ENCODE measurements at regions not wholly inside any gene's neighbourhood (a gene's known extent, or its start where the extent isn't known, plus 50 kb on each side); places are given as distances from the start of the nearest gene placed in this dataset.

DNA sequence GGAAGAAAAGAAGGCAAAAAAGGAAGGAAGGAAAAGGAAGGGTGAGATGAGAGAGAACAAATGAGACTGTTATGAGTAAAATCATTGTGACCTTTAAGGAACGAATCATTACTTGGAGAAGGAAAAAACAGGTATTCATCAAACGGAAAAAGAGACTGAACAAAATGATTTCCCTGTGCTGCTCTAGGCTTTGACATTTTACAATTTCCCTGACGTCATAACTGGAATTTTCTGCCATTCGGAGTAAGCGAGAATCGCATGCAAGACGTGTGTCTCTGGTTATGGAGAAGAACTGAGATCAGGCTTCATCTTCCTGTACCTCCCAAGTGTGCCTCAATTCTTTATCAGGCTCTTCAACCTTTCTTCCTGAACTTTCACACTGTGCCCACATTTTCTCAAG, 534.7 kb upstream of the KLHL29 start:
- DNase-seq (ENCODE audit: low read depth, low spot score) = no peak
- Histone ChIP-seq H3K27ac (ENCODE audit: low read length) (no peak overlapping the region), H3K4me1 (ENCODE audit: control insufficient read depth, insufficient read depth, low read length) (no peaks in the 10 kb centered on the region), H3K27me3 (ENCODE audit: control insufficient read depth, insufficient read depth, low read length) (no peaks in the 10 kb centered on the region), H3K9me3 (ENCODE audit: control insufficient read depth, insufficient read depth, low read length) (no peaks in the 10 kb centered on the region), H3K4me3 (ENCODE audit: low read length) (no peak overlapping the region), H3K36me3 (ENCODE audit: control insufficient read depth, insufficient read depth, low read length) (no peaks in the 10 kb centered on the region)
- WGBS (ENCODE audit: insufficient coverage, insufficient read length) = no CpG with 5 or more reads among the region's 7 CpGs

DNA sequence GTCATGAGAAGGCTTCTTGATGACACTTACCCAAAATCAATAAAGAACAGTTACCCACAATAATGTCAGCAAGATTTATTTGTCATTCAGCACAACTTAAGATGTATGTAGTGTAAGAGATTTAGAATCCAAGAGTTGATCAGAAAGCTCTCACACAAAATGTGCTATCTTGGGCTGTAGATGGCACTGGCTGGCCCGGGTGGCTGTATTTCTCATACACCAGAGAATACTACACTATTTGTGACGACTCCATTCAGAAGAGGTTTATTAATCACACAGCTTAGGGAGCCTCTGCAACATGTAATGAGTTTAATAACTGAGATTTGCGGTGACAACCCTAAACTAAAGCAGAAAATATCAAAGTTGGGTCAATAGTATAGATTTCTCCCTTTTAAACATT, 530.4 kb upstream of the KLHL29 start:
- Histone ChIP-seq H3K27ac (ENCODE audit: low read length) (no peak overlapping the region), H3K4me3 (ENCODE audit: low read length) (no peak overlapping the region), H3K4me1 (ENCODE audit: control insufficient read depth, insufficient read depth, low read length) (no peaks in the 10 kb centered on the region), H3K36me3 (ENCODE audit: control insufficient read depth, insufficient read depth, low read length) (no peaks in the 10 kb centered on the region), H3K9me3 (ENCODE audit: control insufficient read depth, insufficient read depth, low read length) (no peaks in the 10 kb centered on the region), H3K27me3 (ENCODE audit: control insufficient read depth, insufficient read depth, low read length) (no peaks in the 10 kb centered on the region)
- no peak for DNase-seq (ENCODE audit: low read depth, low spot score)
- WGBS (ENCODE audit: insufficient coverage, insufficient read length) = no CpG with 5 or more reads among the region's 3 CpGs

DNA sequence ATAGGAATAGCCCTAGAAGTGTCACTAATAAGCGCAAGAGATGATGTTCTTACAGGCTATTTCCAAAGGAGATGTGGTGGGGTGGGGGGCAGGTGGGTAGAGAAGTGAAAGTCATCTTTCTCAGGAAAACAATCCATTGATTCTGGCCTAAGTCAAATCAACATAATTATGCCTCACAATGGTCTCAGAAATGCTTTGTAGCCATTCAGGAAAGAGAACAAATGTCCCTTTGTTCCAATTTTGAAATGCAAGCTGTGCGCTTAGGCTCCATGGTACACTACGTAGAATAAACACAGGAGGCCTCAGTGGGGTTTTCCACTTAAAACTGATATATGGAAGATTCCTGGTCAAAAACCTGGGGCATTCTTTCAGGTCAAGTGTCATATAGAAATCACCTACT, 529.9 kb upstream of the KLHL29 start:
- Histone ChIP-seq H3K27me3 (ENCODE audit: control insufficient read depth, insufficient read depth, low read length) (no peaks in the 10 kb centered on the region), H3K36me3 (ENCODE audit: control insufficient read depth, insufficient read depth, low read length) (no peaks in the 10 kb centered on the region), H3K4me1 (ENCODE audit: control insufficient read depth, insufficient read depth, low read length) (no peaks in the 10 kb centered on the region), H3K4me3 (ENCODE audit: low read length) (no peak overlapping the region), H3K27ac (ENCODE audit: low read length) (no peak overlapping the region), H3K9me3 (ENCODE audit: control insufficient read depth, insufficient read depth, low read length) (no peaks in the 10 kb centered on the region)
- no peak for DNase-seq (ENCODE audit: low read depth, low spot score)
- no CpG with 5 or more reads among the region's 3 CpGs for WGBS (ENCODE audit: insufficient coverage, insufficient read length)

DNA sequence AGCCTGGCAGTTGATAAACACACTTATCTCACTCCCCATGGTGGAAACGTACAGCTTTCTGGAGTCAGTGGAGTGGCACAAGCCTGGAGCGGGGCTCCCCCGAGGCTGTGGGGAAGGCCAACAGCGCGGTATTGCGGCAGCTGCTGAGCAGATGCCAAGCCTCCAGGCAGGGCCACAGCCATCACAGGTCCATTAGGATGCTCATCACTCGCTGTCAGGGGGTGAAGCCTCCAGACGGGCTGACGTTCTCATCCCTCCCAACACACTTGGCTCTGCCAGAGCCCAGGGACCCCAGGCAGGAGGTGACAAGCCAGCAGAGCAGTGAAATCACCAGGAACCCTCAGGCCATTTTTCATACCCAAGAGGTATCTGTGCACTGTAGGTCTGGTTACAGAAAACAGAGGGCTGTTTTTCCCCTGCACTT, 529.2 kb upstream of the KLHL29 start:
- no peaks in the 10 kb centered on the region for H3K36me3 ChIP-seq (ENCODE audit: control insufficient read depth, insufficient read depth, low read length)
- DNase-seq (ENCODE audit: low read depth, low spot score) = no peak
- H3K27me3 ChIP-seq (ENCODE audit: control insufficient read depth, insufficient read depth, low read length) = no peaks in the 10 kb centered on the region
- no peaks in the 10 kb centered on the region for H3K4me1 ChIP-seq (ENCODE audit: control insufficient read depth, insufficient read depth, low read length)
- no peak overlapping the region for H3K4me3 ChIP-seq (ENCODE audit: low read length)
- no peaks in the 10 kb centered on the region for H3K9me3 ChIP-seq (ENCODE audit: control insufficient read depth, insufficient read depth, low read length)
- no CpG with 5 or more reads among the region's 9 CpGs for WGBS (ENCODE audit: insufficient coverage, insufficient read length)
- no peak overlapping the region for H3K27ac ChIP-seq (ENCODE audit: low read length)

DNA sequence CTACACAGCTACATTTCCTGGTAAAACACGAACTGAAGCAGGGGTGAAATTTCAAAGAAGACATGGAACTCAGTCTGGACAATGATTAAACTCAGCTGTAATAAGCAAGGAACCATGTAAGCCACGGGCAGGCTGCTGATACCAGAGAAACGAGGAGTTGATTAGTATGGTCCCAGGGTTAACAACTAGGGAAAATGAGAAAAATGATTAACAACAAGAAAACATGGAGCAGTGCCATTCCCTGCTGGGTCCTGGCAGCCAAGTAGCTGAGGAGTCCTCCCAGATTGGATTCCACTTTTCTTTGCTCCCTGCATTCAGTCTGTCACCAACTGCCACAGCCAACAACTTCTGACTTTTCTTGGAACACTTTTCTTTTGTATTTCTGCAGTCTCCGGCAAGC, 517.0 kb upstream of the KLHL29 start:
- Histone ChIP-seq H3K4me3 (ENCODE audit: low read length) (no peak overlapping the region), H3K36me3 (ENCODE audit: control insufficient read depth, insufficient read depth, low read length) (no peaks in the 10 kb centered on the region), H3K9me3 (ENCODE audit: control insufficient read depth, insufficient read depth, low read length) (no peaks in the 10 kb centered on the region), H3K4me1 (ENCODE audit: control insufficient read depth, insufficient read depth, low read length) (no peaks in the 10 kb centered on the region), H3K27me3 (ENCODE audit: control insufficient read depth, insufficient read depth, low read length) (no peaks in the 10 kb centered on the region), H3K27ac (ENCODE audit: low read length) (no peak overlapping the region)
- WGBS (ENCODE audit: insufficient coverage, insufficient read length) = no CpG with 5 or more reads among the region's 4 CpGs
- no peak for DNase-seq (ENCODE audit: low read depth, low spot score)

DNA sequence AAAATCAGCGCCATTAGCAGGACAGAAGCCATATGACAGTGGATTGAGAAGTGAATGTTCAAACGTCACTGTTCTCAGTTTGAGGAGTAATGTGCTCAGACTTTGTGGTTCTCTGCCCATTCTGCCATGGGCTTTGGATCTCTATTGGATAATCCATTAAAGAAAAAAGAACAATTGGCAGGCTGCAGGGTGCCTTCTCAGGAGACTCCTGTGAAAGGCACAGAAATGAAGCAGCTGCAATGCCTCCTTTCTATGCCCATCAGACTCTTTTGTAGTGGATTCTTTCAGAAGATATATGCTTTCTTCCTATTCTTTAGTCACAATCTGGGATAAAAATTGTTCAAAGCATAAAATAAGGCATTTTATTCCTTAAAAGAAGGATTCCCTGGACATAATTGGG, 506.9 kb upstream of the KLHL29 start:
- Histone ChIP-seq H3K27ac (ENCODE audit: low read length) (no peak overlapping the region), H3K4me3 (ENCODE audit: low read length) (no peak overlapping the region), H3K9me3 (ENCODE audit: control insufficient read depth, insufficient read depth, low read length) (no peaks in the 10 kb centered on the region), H3K27me3 (ENCODE audit: control insufficient read depth, insufficient read depth, low read length) (no peaks in the 10 kb centered on the region), H3K4me1 (ENCODE audit: control insufficient read depth, insufficient read depth, low read length) (no peaks in the 10 kb centered on the region), H3K36me3 (ENCODE audit: control insufficient read depth, insufficient read depth, low read length) (no peaks in the 10 kb centered on the region)
- no peak for DNase-seq (ENCODE audit: low read depth, low spot score)
- no CpG with 5 or more reads among the region's 2 CpGs for WGBS (ENCODE audit: insufficient coverage, insufficient read length)

DNA sequence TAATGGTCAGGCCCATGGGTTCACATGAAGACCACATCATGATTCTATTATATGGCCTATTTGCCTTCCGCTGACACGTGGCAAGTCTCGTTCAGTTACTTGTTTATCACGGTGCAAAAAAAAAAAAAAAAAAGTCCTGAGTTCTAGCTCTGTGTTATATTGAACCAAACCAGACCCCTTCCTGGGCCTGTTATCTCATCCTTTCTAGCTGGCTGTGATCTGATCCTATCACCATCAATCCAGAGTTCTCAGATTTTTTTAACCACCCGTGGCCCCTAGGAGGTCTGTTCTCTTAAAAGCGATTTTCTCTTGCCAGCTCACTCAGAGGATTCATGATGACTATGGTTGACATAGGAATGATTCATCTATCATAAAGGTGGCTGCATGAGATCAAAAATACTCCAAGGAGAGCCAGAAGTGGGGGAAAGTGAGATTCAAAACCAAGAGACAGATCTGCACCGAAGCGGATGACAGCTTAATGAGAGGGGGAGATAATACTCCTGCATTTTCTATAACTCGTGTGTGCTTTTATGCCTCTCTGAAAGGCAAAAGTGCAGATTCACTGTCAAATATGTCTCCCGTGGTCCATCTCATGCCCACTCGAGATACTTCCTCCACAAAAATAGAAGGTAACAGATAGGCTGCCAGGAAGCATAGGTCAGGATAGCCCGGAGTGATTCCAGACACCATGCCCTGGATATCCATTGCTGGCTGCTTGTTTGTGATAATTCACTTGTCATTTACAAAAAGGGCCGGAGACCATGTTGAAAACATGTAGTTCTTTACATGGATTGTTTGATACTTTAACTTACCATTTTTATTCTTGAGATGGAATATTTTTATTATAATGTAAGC, 505.7 kb upstream of the KLHL29 start:
- WGBS (ENCODE audit: insufficient coverage, insufficient read length) = no CpG with 5 or more reads among the region's 13 CpGs
- no peaks in the 10 kb centered on the region for H3K27me3 ChIP-seq (ENCODE audit: control insufficient read depth, insufficient read depth, low read length)

DNA sequence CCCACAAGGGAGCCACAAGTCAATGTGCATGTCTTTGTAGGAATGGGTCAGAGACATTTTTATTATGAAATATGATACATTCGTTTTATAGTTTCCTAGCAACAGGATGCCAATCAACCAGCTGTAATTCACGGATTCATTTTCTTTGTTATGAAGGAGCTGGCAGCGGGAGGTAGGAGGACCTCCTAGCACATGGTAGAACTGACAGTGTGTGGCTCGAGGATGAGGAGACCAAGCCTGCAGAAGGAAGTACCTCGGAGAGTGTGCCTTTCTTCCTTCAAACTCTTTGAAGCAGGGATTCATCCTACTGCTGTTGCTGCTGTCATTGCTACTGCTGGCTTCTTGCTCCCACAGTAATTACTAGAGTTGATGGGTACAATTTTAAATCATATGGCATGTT, 504.8 kb upstream of the KLHL29 start:
- Histone ChIP-seq H3K27ac (ENCODE audit: low read length) (no peak overlapping the region), H3K36me3 (ENCODE audit: control insufficient read depth, insufficient read depth, low read length) (no peaks in the 10 kb centered on the region), H3K4me1 (ENCODE audit: control insufficient read depth, insufficient read depth, low read length) (no peaks in the 10 kb centered on the region), H3K4me3 (ENCODE audit: low read length) (no peak overlapping the region), H3K9me3 (ENCODE audit: control insufficient read depth, insufficient read depth, low read length) (no peaks in the 10 kb centered on the region), H3K27me3 (ENCODE audit: control insufficient read depth, insufficient read depth, low read length) (no peaks in the 10 kb centered on the region)
- no CpG with 5 or more reads among the region's 5 CpGs for WGBS (ENCODE audit: insufficient coverage, insufficient read length)
- DNase-seq (ENCODE audit: low read depth, low spot score) = no peak

More for the DNA sequence above, 505.7 kb upstream of the KLHL29 start:
- H3K4me3 ChIP-seq (ENCODE audit: low read length) = no peak overlapping the region
- no peaks in the 10 kb centered on the region for H3K4me1 ChIP-seq (ENCODE audit: control insufficient read depth, insufficient read depth, low read length)
- DNase-seq (ENCODE audit: low read depth, low spot score) = no peak
- no peak overlapping the region for H3K27ac ChIP-seq (ENCODE audit: low read length)
- H3K9me3 ChIP-seq (ENCODE audit: control insufficient read depth, insufficient read depth, low read length) = no peaks in the 10 kb centered on the region
- no peaks in the 10 kb centered on the region for H3K36me3 ChIP-seq (ENCODE audit: control insufficient read depth, insufficient read depth, low read length)

DNA sequence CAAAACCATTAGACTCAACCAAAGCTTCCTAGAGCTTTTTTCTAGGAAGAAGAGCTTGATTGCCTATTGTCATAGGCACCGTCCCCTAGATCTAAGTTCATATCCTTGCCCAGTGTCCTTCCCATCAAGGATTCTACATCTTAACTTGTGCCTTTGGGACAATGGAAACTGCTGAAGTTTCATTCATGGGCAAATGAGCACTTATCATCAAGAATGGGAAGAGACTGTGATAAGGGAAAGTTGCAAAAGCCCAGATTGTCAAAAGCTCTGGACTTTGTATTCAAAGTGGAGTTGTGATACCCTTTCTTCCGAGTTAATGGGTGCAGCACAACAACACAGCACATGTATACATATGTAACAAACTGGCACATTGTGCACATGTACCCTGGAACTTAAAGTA, 503.0 kb upstream of the KLHL29 start:
- no CpG with 5 or more reads among the region's 2 CpGs for WGBS (ENCODE audit: insufficient coverage, insufficient read length)
- Histone ChIP-seq H3K27ac (ENCODE audit: low read length) (no peak overlapping the region), H3K4me3 (ENCODE audit: low read length) (no peak overlapping the region), H3K36me3 (ENCODE audit: control insufficient read depth, insufficient read depth, low read length) (no peaks in the 10 kb centered on the region), H3K9me3 (ENCODE audit: control insufficient read depth, insufficient read depth, low read length) (no peaks in the 10 kb centered on the region), H3K27me3 (ENCODE audit: control insufficient read depth, insufficient read depth, low read length) (no peaks in the 10 kb centered on the region), H3K4me1 (ENCODE audit: control insufficient read depth, insufficient read depth, low read length) (0 out of 2 replicates have a peak, but pooled peaks cover 1% of the 10 kb centered on the region)
- no peak for DNase-seq (ENCODE audit: low read depth, low spot score)

DNA sequence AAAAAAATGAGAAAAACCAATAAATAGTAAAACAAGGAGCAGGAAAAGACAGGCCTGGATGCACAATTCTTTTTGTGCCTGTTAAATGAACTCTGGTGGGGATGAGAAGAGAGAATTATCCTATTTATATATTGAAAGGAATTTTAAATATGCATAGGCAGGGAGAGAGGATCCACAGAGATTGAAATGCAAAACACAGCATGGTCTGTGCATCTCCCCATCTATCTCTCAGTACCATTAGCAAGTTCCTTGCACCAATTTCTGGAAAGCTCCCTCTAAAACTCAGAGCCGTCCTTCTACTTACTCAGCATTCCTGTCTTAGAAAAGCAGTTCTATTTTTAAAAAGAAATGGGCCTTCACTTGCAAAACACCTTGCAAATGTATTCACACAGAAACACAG, 502.3 kb upstream of the KLHL29 start:
- Histone ChIP-seq H3K9me3 (ENCODE audit: control insufficient read depth, insufficient read depth, low read length) (no peaks in the 10 kb centered on the region), H3K36me3 (ENCODE audit: control insufficient read depth, insufficient read depth, low read length) (no peaks in the 10 kb centered on the region), H3K4me1 (ENCODE audit: control insufficient read depth, insufficient read depth, low read length) (0 out of 2 replicates have a peak, but pooled peaks cover 1% of the 10 kb centered on the region), H3K4me3 (ENCODE audit: low read length) (no peak overlapping the region), H3K27ac (ENCODE audit: low read length) (no peak overlapping the region), H3K27me3 (ENCODE audit: control insufficient read depth, insufficient read depth, low read length) (no peaks in the 10 kb centered on the region)
- no peak for DNase-seq (ENCODE audit: low read depth, low spot score)
- no CpG with 5 or more reads among the region's 1 CpG for WGBS (ENCODE audit: insufficient coverage, insufficient read length)

DNA sequence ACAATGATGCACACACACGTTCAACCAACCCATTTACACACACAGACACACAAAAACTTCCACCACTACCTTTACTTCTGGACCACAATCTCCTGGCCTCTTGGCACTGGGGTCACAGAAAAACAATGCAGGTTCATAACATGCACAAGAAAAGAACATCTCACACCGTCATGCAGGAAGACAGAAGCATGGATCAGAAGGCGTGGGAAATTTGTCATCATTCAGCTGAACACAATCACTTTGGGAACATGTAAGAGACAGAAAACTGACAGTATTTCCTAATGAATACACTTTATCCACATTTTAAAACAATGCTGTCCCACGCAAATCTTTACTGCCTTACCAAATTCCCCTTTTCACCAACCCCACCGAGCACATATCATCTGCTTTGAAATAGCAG, 501.9 kb upstream of the KLHL29 start:
- Histone ChIP-seq H3K36me3 (ENCODE audit: control insufficient read depth, insufficient read depth, low read length) (no peaks in the 10 kb centered on the region), H3K4me3 (ENCODE audit: low read length) (no peak overlapping the region), H3K27ac (ENCODE audit: low read length) (no peak overlapping the region), H3K9me3 (ENCODE audit: control insufficient read depth, insufficient read depth, low read length) (no peaks in the 10 kb centered on the region), H3K27me3 (ENCODE audit: control insufficient read depth, insufficient read depth, low read length) (no peaks in the 10 kb centered on the region), H3K4me1 (ENCODE audit: control insufficient read depth, insufficient read depth, low read length) (0 out of 2 replicates have a peak, but pooled peaks cover 1% of the 10 kb centered on the region)
- WGBS (ENCODE audit: insufficient coverage, insufficient read length) = 100% methylated on average over 2 of the region's 5 CpGs
- no peak for DNase-seq (ENCODE audit: low read depth, low spot score)

All from iPS DF 6.9 (cell line).